ENCODE measurements at regions not wholly inside any gene's neighbourhood (a gene's known extent, or its start where the extent isn't known, plus 50 kb on each side); places are given as distances from the start of the nearest gene placed in this dataset.
"Not testable (repeated sequence)": the region's sequence is repeated elsewhere in the genome, so short reads cannot be mapped to it uniquely, and the experiment has no call there.

- H3K14ac ChIP-seq (ENCODE audit: low read length); H3K36me3 ChIP-seq (replicated peaks in 1 of 2; ENCODE audit: control insufficient read depth in 2 of 2, insufficient read depth in 2 of 2, low read length in 2 of 2); H2AK5ac ChIP-seq (ENCODE audit: low read depth, low read length); H3K27me3 ChIP-seq (ENCODE audit: control insufficient read depth in 3 of 3, insufficient read depth in 3 of 3, low read depth in 1 of 3, low read length in 3 of 3); H3K79me1 ChIP-seq (ENCODE audit: low read depth, low read length); H4K91ac ChIP-seq (ENCODE audit: low read depth, low read length, poor library complexity); H2BK15ac ChIP-seq (ENCODE audit: low read length); H3K23ac ChIP-seq (ENCODE audit: low read depth, low read length, poor library complexity); H3K4ac ChIP-seq (ENCODE audit: low read length); H2BK5ac ChIP-seq (ENCODE audit: low read length); H2BK120ac ChIP-seq (ENCODE audit: low read depth, low read length); H4K8ac ChIP-seq (ENCODE audit: low read depth, low read length); H3K9ac ChIP-seq (ENCODE audit: low read depth, low read length, poor library complexity); DNase-seq (ENCODE audit: low spot score); H3K4me3 ChIP-seq (ENCODE audit: low read length in 2 of 2); H2AFZ ChIP-seq (ENCODE audit: low read length); H3K18ac ChIP-seq (ENCODE audit: low read length); H3K4me2 ChIP-seq (ENCODE audit: insufficient read depth, low read length, poor library complexity, severe bottlenecking); H3K4me1 ChIP-seq (ENCODE audit: control insufficient read depth in 2 of 2, insufficient read depth in 1 of 2, low read depth in 1 of 2, low read length in 2 of 2); H3K27ac ChIP-seq (replicated peaks; ENCODE audit: low read length); H2BK12ac ChIP-seq (ENCODE audit: low read length); H3K9me3 ChIP-seq (replicated peaks in 1 of 2; ENCODE audit: control insufficient read depth in 2 of 2, insufficient read depth in 1 of 2, low read depth in 1 of 2, low read length in 2 of 2): not testable (repeated sequence)
- no CpG with 5 or more reads among the region's 1 CpG for WGBS, 2 donors (ENCODE audit: extremely low coverage in 2 of 2, insufficient read length in 2 of 2, insufficient replicate concordance in 1 of 2)
Observed at GRCh38 chr10:22091260-22091659, 87.7 kb upstream of the DNAJC1 start.

DNA sequence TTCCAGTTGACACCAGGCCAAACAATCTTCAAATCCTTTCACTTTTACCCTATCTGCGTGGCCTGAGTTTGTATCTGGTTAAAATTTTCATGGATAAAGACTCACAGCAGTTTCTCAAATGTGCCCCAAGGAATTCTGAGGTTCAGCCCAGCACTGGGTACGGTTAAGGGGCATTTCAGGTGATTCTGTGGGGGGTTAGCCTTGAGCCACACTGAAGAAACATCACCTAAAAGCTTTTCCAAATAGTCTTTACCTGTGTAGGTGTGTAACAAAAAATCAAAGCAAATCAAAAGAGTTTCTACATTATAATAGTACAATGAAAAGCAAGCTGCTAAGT lies 83.8 kb upstream of the DNAJC1 start:
- H3K18ac ChIP-seq (ENCODE audit: low read length) = no peak overlapping the region
- H2BK120ac ChIP-seq (ENCODE audit: low read depth, low read length) = no peak overlapping the region
- no peaks in the 10 kb centered on the region for H3K9me3 ChIP-seq (replicated peaks in 1 of 2; ENCODE audit: control insufficient read depth in 2 of 2, insufficient read depth in 1 of 2, low read depth in 1 of 2, low read length in 2 of 2)
- no peak overlapping the region for H3K4me3 ChIP-seq (ENCODE audit: low read length in 2 of 2)
- H3K36me3 ChIP-seq (replicated peaks in 1 of 2; ENCODE audit: control insufficient read depth in 2 of 2, insufficient read depth in 2 of 2, low read length in 2 of 2) = no peaks in the 10 kb centered on the region
- H3K9ac ChIP-seq (ENCODE audit: low read depth, low read length, poor library complexity) = no peak overlapping the region
- H3K79me1 ChIP-seq (ENCODE audit: low read depth, low read length) = no peaks in the 10 kb centered on the region
- H3K27me3 ChIP-seq (ENCODE audit: control insufficient read depth in 3 of 3, insufficient read depth in 3 of 3, low read depth in 1 of 3, low read length in 3 of 3) = no peaks in the 10 kb centered on the region
- H2BK12ac ChIP-seq (ENCODE audit: low read length) = no peak overlapping the region
- WGBS, 2 donors (ENCODE audit: extremely low coverage in 2 of 2, insufficient read length in 2 of 2, insufficient replicate concordance in 1 of 2) = no CpG with 5 or more reads among the region's 2 CpGs
- no peak overlapping the region for H2BK5ac ChIP-seq (ENCODE audit: low read length)
- no peak overlapping the region for H3K4me2 ChIP-seq (ENCODE audit: insufficient read depth, low read length, poor library complexity, severe bottlenecking)
- H2BK15ac ChIP-seq (ENCODE audit: low read length) = no peak overlapping the region
- no peaks in the 10 kb centered on the region for H3K4me1 ChIP-seq (ENCODE audit: control insufficient read depth in 2 of 2, insufficient read depth in 1 of 2, low read depth in 1 of 2, low read length in 2 of 2)
- H2AFZ ChIP-seq (ENCODE audit: low read length) = peak overlapping the region; percentile 71
- H3K23ac ChIP-seq (ENCODE audit: low read depth, low read length, poor library complexity) = no peak overlapping the region
- H2AK5ac ChIP-seq (ENCODE audit: low read depth, low read length) = no peak overlapping the region
- H4K8ac ChIP-seq (ENCODE audit: low read depth, low read length) = no peak overlapping the region
- DNase-seq (ENCODE audit: low spot score) = no peak
- no peak overlapping the region for H3K27ac ChIP-seq (replicated peaks; ENCODE audit: low read length)
- no peak overlapping the region for H3K4ac ChIP-seq (ENCODE audit: low read length)
- H3K14ac ChIP-seq (ENCODE audit: low read length) = no peak overlapping the region
- H4K91ac ChIP-seq (ENCODE audit: low read depth, low read length, poor library complexity) = no peak overlapping the region

GRCh38 chr10:22086730-22087401 lies 83.3 kb upstream of the DNAJC1 start:
- Histone ChIP-seq H3K23ac (ENCODE audit: low read depth, low read length, poor library complexity) (no peak overlapping the region), H3K4me3 (ENCODE audit: low read length in 2 of 2) (peak overlapping the region in 1 of 2 donors; percentile 5), H2BK5ac (ENCODE audit: low read length) (no peak overlapping the region), H3K14ac (ENCODE audit: low read length) (no peak overlapping the region), H4K8ac (ENCODE audit: low read depth, low read length) (no peak overlapping the region), H2BK120ac (ENCODE audit: low read depth, low read length) (no peak overlapping the region), H2BK15ac (ENCODE audit: low read length) (no peak overlapping the region), H3K18ac (ENCODE audit: low read length) (no peak overlapping the region), H3K9me3 (replicated peaks in 1 of 2; ENCODE audit: control insufficient read depth in 2 of 2, insufficient read depth in 1 of 2, low read depth in 1 of 2, low read length in 2 of 2) (no peaks in the 10 kb centered on the region), H3K27ac (replicated peaks; ENCODE audit: low read length) (no peak overlapping the region), H3K9ac (ENCODE audit: low read depth, low read length, poor library complexity) (no peak overlapping the region), H3K79me1 (ENCODE audit: low read depth, low read length) (no peaks in the 10 kb centered on the region), H3K36me3 (replicated peaks in 1 of 2; ENCODE audit: control insufficient read depth in 2 of 2, insufficient read depth in 2 of 2, low read length in 2 of 2) (no peaks in the 10 kb centered on the region), H2AFZ (ENCODE audit: low read length) (peak overlapping the region; percentile 71), H4K91ac (ENCODE audit: low read depth, low read length, poor library complexity) (no peak overlapping the region), H3K27me3 (ENCODE audit: control insufficient read depth in 3 of 3, insufficient read depth in 3 of 3, low read depth in 1 of 3, low read length in 3 of 3) (no peaks in the 10 kb centered on the region), H2AK5ac (ENCODE audit: low read depth, low read length) (no peak overlapping the region), H3K4me1 (ENCODE audit: control insufficient read depth in 2 of 2, insufficient read depth in 1 of 2, low read depth in 1 of 2, low read length in 2 of 2) (no peaks in the 10 kb centered on the region), H3K4ac (ENCODE audit: low read length) (no peak overlapping the region), H3K4me2 (ENCODE audit: insufficient read depth, low read length, poor library complexity, severe bottlenecking) (no peak overlapping the region), H2BK12ac (ENCODE audit: low read length) (no peak overlapping the region)
- no peak for DNase-seq (ENCODE audit: low spot score)
- WGBS, 2 donors (ENCODE audit: extremely low coverage in 2 of 2, insufficient read length in 2 of 2, insufficient replicate concordance in 1 of 2) = no CpG with 5 or more reads among the region's 5 CpGs

DNA sequence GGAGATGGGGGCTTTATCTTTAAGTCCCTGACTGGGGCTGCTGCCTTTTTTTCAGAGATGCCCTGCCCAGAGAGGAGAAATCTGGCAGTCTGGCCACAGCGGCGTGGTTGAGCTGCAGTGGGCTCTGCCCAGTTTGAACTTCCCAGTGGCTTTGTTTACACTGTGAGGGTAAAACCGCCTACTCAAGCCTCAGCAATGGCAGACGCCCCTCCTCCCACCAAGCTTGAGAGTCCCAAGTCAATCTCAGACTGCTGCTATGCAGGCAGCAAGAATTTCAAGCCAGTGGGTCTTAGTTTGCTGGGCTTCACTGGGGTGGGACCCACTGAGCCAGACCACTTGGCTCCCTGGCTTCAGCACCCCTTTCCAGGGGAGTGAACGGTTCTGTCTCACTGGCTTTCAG lies 76.4 kb upstream of the DNAJC1 start:
- DNase-seq (ENCODE audit: low spot score); H2BK12ac ChIP-seq (ENCODE audit: low read length): not testable (repeated sequence)
- no CpG with 5 or more reads among the region's 5 CpGs for WGBS, 2 donors (ENCODE audit: extremely low coverage in 2 of 2, insufficient read length in 2 of 2, insufficient replicate concordance in 1 of 2)

More for the DNA sequence above, 76.4 kb upstream of the DNAJC1 start:
- H3K18ac ChIP-seq (ENCODE audit: low read length); H4K8ac ChIP-seq (ENCODE audit: low read depth, low read length); H2BK5ac ChIP-seq (ENCODE audit: low read length); H3K4ac ChIP-seq (ENCODE audit: low read length); H3K23ac ChIP-seq (ENCODE audit: low read depth, low read length, poor library complexity); H3K9ac ChIP-seq (ENCODE audit: low read depth, low read length, poor library complexity); H3K4me2 ChIP-seq (ENCODE audit: insufficient read depth, low read length, poor library complexity, severe bottlenecking); H3K27ac ChIP-seq (replicated peaks; ENCODE audit: low read length); H2BK15ac ChIP-seq (ENCODE audit: low read length); H3K4me3 ChIP-seq (ENCODE audit: low read length in 2 of 2); H3K4me1 ChIP-seq (ENCODE audit: control insufficient read depth in 2 of 2, insufficient read depth in 1 of 2, low read depth in 1 of 2, low read length in 2 of 2); H2AK5ac ChIP-seq (ENCODE audit: low read depth, low read length); H3K14ac ChIP-seq (ENCODE audit: low read length); H3K9me3 ChIP-seq (replicated peaks in 1 of 2; ENCODE audit: control insufficient read depth in 2 of 2, insufficient read depth in 1 of 2, low read depth in 1 of 2, low read length in 2 of 2); H3K36me3 ChIP-seq (replicated peaks in 1 of 2; ENCODE audit: control insufficient read depth in 2 of 2, insufficient read depth in 2 of 2, low read length in 2 of 2); H2BK120ac ChIP-seq (ENCODE audit: low read depth, low read length); H3K79me1 ChIP-seq (ENCODE audit: low read depth, low read length); H4K91ac ChIP-seq (ENCODE audit: low read depth, low read length, poor library complexity); H3K27me3 ChIP-seq (ENCODE audit: control insufficient read depth in 3 of 3, insufficient read depth in 3 of 3, low read depth in 1 of 3, low read length in 3 of 3): not testable (repeated sequence)
- H2AFZ ChIP-seq (ENCODE audit: low read length) = peak overlapping the region; percentile 53
